ENCODE measurements at regions not wholly inside any gene's neighbourhood (a gene's known extent, or its start where the extent isn't known, plus 50 kb on each side); places are given as distances from the start of the nearest gene placed in this dataset.

GRCh38 chr19:33982706-33983105 is 186.0 kb downstream of the KCTD15 start:
- TF ChIP-seq CTCF (conservative IDR thresholded peaks at IDR 0.05; ENCODE audit: low read depth in 2 of 2) (no peak), POLR2AphosphoS5 (IDR thresholded peaks at IDR 0.05; ENCODE audit: low read depth) (no peak)

Measured in GM23338 (cell line).